SK-N-SH treated with all-trans-retinoic acid at 6 μM for 48 hours (cell line): ENCODE measurements at regions not wholly inside any gene's neighbourhood (a gene's known extent, or its start where the extent isn't known, plus 50 kb on each side); places are given as distances from the start of the nearest gene placed in this dataset.

Source experiments
- ARNTL ChIP-seq: fragments of 450-650 bp; formaldehyde crosslinking; IDR thresholded peaks from 2 replicates; pipeline ENCODE4 v1.5.0; 2020; ENCODE audit warnings: low read depth, mild to moderate bottlenecking, moderate library complexity, borderline replicate concordance
- GLIS3 ChIP-seq: fragments of 250-450 bp; sonication (Bioruptor Pico); IDR thresholded peaks from 2 replicates; pipeline ENCODE4 v1.5.0; 2020; ENCODE audit warnings: mild to moderate bottlenecking, moderate library complexity
- ISL1 ChIP-seq: fragments of 250-450 bp; sonication (Bioruptor Pico); IDR thresholded peaks from 2 replicates; pipeline ENCODE4 v2.1.2; 2022; ENCODE audit warnings: mild to moderate bottlenecking, moderate library complexity
- OSR1 ChIP-seq: fragments of 250-450 bp; sonication (Bioruptor Pico); IDR thresholded peaks from 2 replicates; pipeline ENCODE4 v1.8.0; 2022; ENCODE audit warnings: moderate library complexity, mild to moderate bottlenecking, inconsistent platforms
- POU6F1 ChIP-seq: fragments of 250-450 bp; sonication (Bioruptor Pico); IDR thresholded peaks from 2 replicates; pipeline ENCODE4 v1.8.0; 2021; ENCODE audit warnings: low read depth, mild to moderate bottlenecking, moderate library complexity, borderline replicate concordance
- RARB ChIP-seq: fragments of 250-450 bp; sonication (Bioruptor Pico); IDR thresholded peaks from 2 replicates; pipeline ENCODE4 v1.8.0; 2021; ENCODE audit warnings: mild to moderate bottlenecking, moderate library complexity
- TCF4 ChIP-seq: fragments of 250-450 bp; sonication (Bioruptor Pico); IDR thresholded peaks from 2 replicates; pipeline ENCODE4 v1.8.0; 2021; ENCODE audit warnings: mild to moderate bottlenecking, moderate library complexity, borderline replicate concordance
- TOX ChIP-seq: fragments of 250-450 bp; sonication (Bioruptor Pico); IDR thresholded peaks from 2 replicates; pipeline ENCODE4 v1.8.0; 2021; ENCODE audit warnings: mild to moderate bottlenecking, moderate library complexity, borderline replicate concordance
- ZC3H10 ChIP-seq: fragments of 250-450 bp; sonication (Bioruptor Pico); IDR thresholded peaks from 2 replicates; pipeline ENCODE4 v1.5.1; 2021; ENCODE audit warnings: mild to moderate bottlenecking, moderate library complexity
- ZFP3 ChIP-seq: fragments of 250-450 bp; sonication (Bioruptor Pico); IDR thresholded peaks from 2 replicates; pipeline ENCODE4 v1.5.0; 2020; ENCODE audit warnings: mild to moderate bottlenecking, moderate library complexity
- ZFP30 ChIP-seq: fragments of 450-650 bp; formaldehyde crosslinking; IDR thresholded peaks from 2 replicates; pipeline ENCODE4 v1.5.0; 2022; ENCODE audit warnings: mild to moderate bottlenecking, moderate library complexity
- ZNF8 ChIP-seq: fragments of 450-650 bp; formaldehyde crosslinking; IDR thresholded peaks from 2 replicates; pipeline ENCODE4 v1.5.0; 2020; ENCODE audit warnings: mild to moderate bottlenecking, moderate library complexity
- TF ChIP-seq, protein P1 (sequence below): fragments of 250-450 bp; sonication (Bioruptor Pico); IDR thresholded peaks from 2 replicates; pipeline ENCODE4 v1.8.0; 2020; ENCODE audit warnings: mild to moderate bottlenecking, moderate library complexity, borderline replicate concordance

GRCh38 chr7:98707076-98707475, 90.0 kb downstream of the NPTX2 start:
- TF ChIP-seq POU6F1 (no peak), TOX (CRISPR knock-in tag) (no peak), ZFP30 (CRISPR knock-in tag) (no peak), ISL1 (no peak), ZNF8 (no peak), RARB (CRISPR knock-in tag) (no peak), TCF4 (no peak), ZC3H10 (CRISPR knock-in tag) (no peak), ARNTL (CRISPR knock-in tag) (no peak), ZFP3 (CRISPR knock-in tag) (no peak), GLIS3 (CRISPR knock-in tag) (no peak), OSR1 (CRISPR knock-in tag) (no peak)
- TF ChIP-seq, protein P1, sequence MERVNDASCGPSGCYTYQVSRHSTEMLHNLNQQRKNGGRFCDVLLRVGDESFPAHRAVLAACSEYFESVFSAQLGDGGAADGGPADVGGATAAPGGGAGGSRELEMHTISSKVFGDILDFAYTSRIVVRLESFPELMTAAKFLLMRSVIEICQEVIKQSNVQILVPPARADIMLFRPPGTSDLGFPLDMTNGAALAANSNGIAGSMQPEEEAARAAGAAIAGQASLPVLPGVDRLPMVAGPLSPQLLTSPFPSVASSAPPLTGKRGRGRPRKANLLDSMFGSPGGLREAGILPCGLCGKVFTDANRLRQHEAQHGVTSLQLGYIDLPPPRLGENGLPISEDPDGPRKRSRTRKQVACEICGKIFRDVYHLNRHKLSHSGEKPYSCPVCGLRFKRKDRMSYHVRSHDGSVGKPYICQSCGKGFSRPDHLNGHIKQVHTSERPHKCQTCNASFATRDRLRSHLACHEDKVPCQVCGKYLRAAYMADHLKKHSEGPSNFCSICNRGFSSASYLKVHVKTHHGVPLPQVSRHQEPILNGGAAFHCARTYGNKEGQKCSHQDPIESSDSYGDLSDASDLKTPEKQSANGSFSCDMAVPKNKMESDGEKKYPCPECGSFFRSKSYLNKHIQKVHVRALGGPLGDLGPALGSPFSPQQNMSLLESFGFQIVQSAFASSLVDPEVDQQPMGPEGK (CRISPR knock-in tag) = no peak
